ENCODE measurements at regions not wholly inside any gene's neighbourhood (a gene's known extent, or its start where the extent isn't known, plus 50 kb on each side); places are given as distances from the start of the nearest gene placed in this dataset.

GRCh38 chr12:77569876-77570275 is 260.8 kb upstream of the NAV3 start:
- intact Hi-C loops (cut with micrococcal nuclease; ENCODE audit: unreplicated experiment) = no loop called here
- BruUV-seq (replicated peaks) = no TSS peak

DNA sequence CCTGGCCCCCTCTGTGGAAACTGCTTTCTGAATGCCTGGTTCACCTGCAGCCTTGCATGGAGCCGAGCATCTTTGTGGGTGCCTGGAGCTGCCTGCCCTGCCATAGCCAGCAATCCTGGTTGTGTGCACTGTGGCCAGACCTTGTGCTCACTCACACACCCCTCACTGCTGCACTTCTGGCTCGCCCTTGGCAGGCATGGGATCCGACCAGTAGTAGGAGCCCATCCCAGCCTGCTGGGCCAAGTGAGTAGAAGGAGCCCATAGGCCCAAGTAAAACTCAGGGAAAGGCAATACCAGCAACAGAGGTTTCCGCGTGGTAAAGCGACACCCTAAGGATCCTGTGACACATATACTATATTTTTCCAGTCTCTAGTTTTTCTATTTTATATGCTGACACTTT is 270.0 kb upstream of the NAV3 start:
- intact Hi-C loops (cut with micrococcal nuclease; ENCODE audit: unreplicated experiment) = no loop called here
- Mint-ChIP-seq H3K27me3 (ENCODE audit: unreplicated experiment) (no peaks in the 10 kb centered on the region), H3K4me3 (ENCODE audit: low read depth, unreplicated experiment) (no peak overlapping the region), H3K9me3 (ENCODE audit: low read depth, unreplicated experiment) (no peaks in the 10 kb centered on the region), H3K4me1 (ENCODE audit: low read depth, unreplicated experiment) (peaks cover 13% of the 10 kb centered on the region), H3K36me3 (ENCODE audit: insufficient read depth, unreplicated experiment) (no peaks in the 10 kb centered on the region), H3K27ac (ENCODE audit: unreplicated experiment) (no peak overlapping the region)
- TF ChIP-seq CTCF (IDR thresholded peaks at IDR 0.05; ENCODE audit: unreplicated experiment) = no peak
- DNase-seq = no peak
- BruUV-seq (replicated peaks) = no TSS peak
- CTCF ChIA-PET = no interaction called here

More at GRCh38 chr12:77569876-77570275, 260.8 kb upstream of the NAV3 start:
- H3K27me3 Mint-ChIP-seq (ENCODE audit: unreplicated experiment) = no peaks in the 10 kb centered on the region
- no peak for DNase-seq
- H3K36me3 Mint-ChIP-seq (ENCODE audit: insufficient read depth, unreplicated experiment) = no peaks in the 10 kb centered on the region
- no peak overlapping the region for H3K27ac Mint-ChIP-seq (ENCODE audit: unreplicated experiment)
- H3K9me3 Mint-ChIP-seq (ENCODE audit: low read depth, unreplicated experiment) = no peaks in the 10 kb centered on the region
- no peak overlapping the region for H3K4me3 Mint-ChIP-seq (ENCODE audit: low read depth, unreplicated experiment)
- CTCF ChIA-PET = no interaction called here
- no peak for TF ChIP-seq CTCF (IDR thresholded peaks at IDR 0.05; ENCODE audit: unreplicated experiment)
- H3K4me1 Mint-ChIP-seq (ENCODE audit: low read depth, unreplicated experiment) = no peaks in the 10 kb centered on the region

GRCh38 chr12:77559400-77560074 is 271.2 kb upstream of the NAV3 start:
- Mint-ChIP-seq H3K27ac (ENCODE audit: unreplicated experiment) (no peak overlapping the region), H3K36me3 (ENCODE audit: insufficient read depth, unreplicated experiment) (no peaks in the 10 kb centered on the region), H3K4me3 (ENCODE audit: low read depth, unreplicated experiment) (no peak overlapping the region), H3K9me3 (ENCODE audit: low read depth, unreplicated experiment) (no peaks in the 10 kb centered on the region), H3K27me3 (ENCODE audit: unreplicated experiment) (no peaks in the 10 kb centered on the region), H3K4me1 (ENCODE audit: low read depth, unreplicated experiment) (peaks cover 13% of the 10 kb centered on the region)
- no peak for TF ChIP-seq CTCF (IDR thresholded peaks at IDR 0.05; ENCODE audit: unreplicated experiment)
- intact Hi-C loops (cut with micrococcal nuclease; ENCODE audit: unreplicated experiment) = no loop called here
- no TSS peak for BruUV-seq (replicated peaks)
- DNase-seq = no peak
- CTCF ChIA-PET = no interaction called here

DNA sequence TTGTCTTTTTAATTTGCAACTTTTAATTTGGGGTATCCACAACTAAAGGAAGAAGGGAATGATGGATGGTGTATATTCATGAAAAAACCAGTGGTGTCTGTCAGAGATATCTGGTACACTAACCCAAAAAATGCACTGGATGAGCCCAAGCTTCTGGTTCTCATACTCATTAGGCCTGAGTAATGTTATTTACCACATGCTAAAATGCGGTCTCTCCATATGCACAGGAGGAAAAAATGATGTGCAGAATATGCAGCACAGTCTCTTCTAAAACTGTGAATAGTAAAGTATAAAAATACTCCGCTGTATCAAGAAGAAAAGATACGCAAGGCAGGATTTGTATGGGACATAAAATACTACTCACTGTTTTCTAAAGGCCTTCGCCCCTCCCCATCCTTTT is 275.6 kb upstream of the NAV3 start:
- no peak overlapping the region for H3K4me3 Mint-ChIP-seq (ENCODE audit: low read depth, unreplicated experiment)
- H3K27me3 Mint-ChIP-seq (ENCODE audit: unreplicated experiment) = no peaks in the 10 kb centered on the region
- TF ChIP-seq CTCF (IDR thresholded peaks at IDR 0.05; ENCODE audit: unreplicated experiment) = no peak
- H3K36me3 Mint-ChIP-seq (ENCODE audit: insufficient read depth, unreplicated experiment) = no peaks in the 10 kb centered on the region
- no peaks in the 10 kb centered on the region for H3K4me1 Mint-ChIP-seq (ENCODE audit: low read depth, unreplicated experiment)
- no peak for DNase-seq
- CTCF ChIA-PET = no interaction called here
- no peaks in the 10 kb centered on the region for H3K9me3 Mint-ChIP-seq (ENCODE audit: low read depth, unreplicated experiment)
- no peak overlapping the region for H3K27ac Mint-ChIP-seq (ENCODE audit: unreplicated experiment)
- BruUV-seq (replicated peaks) = no TSS peak
- intact Hi-C loops (cut with micrococcal nuclease; ENCODE audit: unreplicated experiment) = no loop called here
